Karpas-422 (cell line): ENCODE measurements at regions not wholly inside any gene's neighbourhood (a gene's known extent, or its start where the extent isn't known, plus 50 kb on each side); places are given as distances from the start of the nearest gene placed in this dataset.
"Not testable (repeated sequence)": the region's sequence is repeated elsewhere in the genome, so short reads cannot be mapped to it uniquely, and the experiment has no call there.

Experiments used
- DNase-seq: peaks from one replicate; pipeline ENCODE4 v3.0.0-alpha.2; 2015
- H2AFZ ChIP-seq: fragments of 200-600 bp; sonication (generic); 2 replicates; pipeline ENCODE4 v1.6.1; 2014; ENCODE audit warnings: antibody characterized with exemption, low read length, mixed read lengths
- H3K27ac ChIP-seq: fragments of 200-600 bp; sonication (generic); 2 replicates; pipeline ENCODE4 v1.5.1; 2014; ENCODE audit warnings: mild to moderate bottlenecking, low read length, moderate library complexity
- H3K27me3 ChIP-seq: fragments of 200-600 bp; sonication (generic); 2 replicates; pipeline ENCODE4 v1.6.1; 2014; ENCODE audit warnings: low read length, mixed read lengths
- H3K36me3 ChIP-seq: fragments of 200-600 bp; sonication (generic); 2 replicates; pipeline ENCODE4 v1.6.1; 2014; ENCODE audit warnings: low read length, mixed read lengths; ENCODE audit not compliant: insufficient read depth
- H3K4me1 ChIP-seq: fragments of 200-600 bp; sonication (generic); 2 replicates; pipeline ENCODE4 v1.6.1; 2014; ENCODE audit warnings: mild to moderate bottlenecking, low read length, mixed read lengths
- H3K4me2 ChIP-seq: fragments of 200-600 bp; sonication (generic); 2 replicates; pipeline ENCODE4 v1.6.1; 2014; ENCODE audit warnings: low read length, low read depth, mild to moderate bottlenecking; ENCODE audit not compliant: poor library complexity, severe bottlenecking
- H3K4me3 ChIP-seq: fragments of 200-600 bp; sonication (generic); 2 replicates; pipeline ENCODE4 v1.5.1; 2014; ENCODE audit warnings: mild to moderate bottlenecking, antibody characterized with exemption, low read length, mixed read lengths
- H3K79me2 ChIP-seq: fragments of 200-600 bp; sonication (generic); 2 replicates; pipeline ENCODE4 v1.6.1; 2014; ENCODE audit warnings: mild to moderate bottlenecking, low read length, mixed read lengths
- H3K9ac ChIP-seq: fragments of 200-600 bp; sonication (generic); 2 replicates; pipeline ENCODE4 v1.6.0; 2014; ENCODE audit warnings: low read length
- H3K9me2 ChIP-seq: fragments of 200-600 bp; sonication (generic), shearing (Covaris generic); replicated peaks from 2 replicates; pipeline ENCODE4 v1.6.0; 2014; ENCODE audit warnings: mild to moderate bottlenecking, low read length, moderate library complexity; ENCODE audit not compliant: insufficient read depth
- H3K9me3 ChIP-seq: fragments of 300-700, 200-600 bp; sonication (generic); 2 replicates; pipeline ENCODE4 v1.6.1; 2014; ENCODE audit warnings: low read length, mixed read lengths
- H4K20me1 ChIP-seq: fragments of 200-600 bp; sonication (generic); 2 replicates; pipeline ENCODE4 v1.6.1; 2014; ENCODE audit warnings: mild to moderate bottlenecking, antibody characterized with exemption, low read length, low read depth; ENCODE audit not compliant: insufficient read depth

GRCh38 chr6:121944354-121944753, 455.1 kb upstream of the HSF2 start:
- Histone ChIP-seq H4K20me1 (no peaks in the 10 kb centered on the region), H3K9me2 (no peaks in the 10 kb centered on the region), H3K79me2 (no peaks in the 10 kb centered on the region), H3K4me2 (no peak overlapping the region), H3K27ac (no peak overlapping the region), H3K4me3 (no peak overlapping the region), H3K36me3 (no peaks in the 10 kb centered on the region), H3K9ac (no peak overlapping the region), H2AFZ (no peak overlapping the region), H3K27me3 (no peaks in the 10 kb centered on the region), H3K9me3 (no peaks in the 10 kb centered on the region; the same call in 1 of the 2 replicates), H3K4me1 (no peaks in the 10 kb centered on the region)
- DNase-seq = no peak

GRCh38 chr6:121951123-121951522, 448.3 kb upstream of the HSF2 start:
- Histone ChIP-seq H3K79me2 (no peaks in the 10 kb centered on the region), H3K9me2 (no peaks in the 10 kb centered on the region), H3K36me3 (no peaks in the 10 kb centered on the region), H4K20me1 (no peaks in the 10 kb centered on the region), H3K27ac (no peak overlapping the region), H3K4me2 (no peak overlapping the region), H3K4me1 (no peaks in the 10 kb centered on the region), H3K9ac (no peak overlapping the region), H3K4me3 (no peak overlapping the region), H3K9me3 (no peaks in the 10 kb centered on the region), H3K27me3 (0 out of 2 replicates have a peak, but pooled peaks cover 3% of the 10 kb centered on the region), H2AFZ (no peak overlapping the region)
- DNase-seq = no peak

- H3K27me3 ChIP-seq = 0 out of 2 replicates have a peak, but pooled peaks cover 3% of the 10 kb centered on the region
- H3K9me3 ChIP-seq = no peaks in the 10 kb centered on the region
- no peak overlapping the region for H3K4me2 ChIP-seq
- H3K9me2 ChIP-seq = no peaks in the 10 kb centered on the region
- H3K27ac ChIP-seq = no peak overlapping the region
- no peak for DNase-seq
- H3K9ac ChIP-seq = no peak overlapping the region
- no peaks in the 10 kb centered on the region for H4K20me1 ChIP-seq
- no peaks in the 10 kb centered on the region for H3K79me2 ChIP-seq
- no peak overlapping the region for H2AFZ ChIP-seq
- H3K36me3 ChIP-seq = no peaks in the 10 kb centered on the region
- H3K4me3 ChIP-seq = no peak overlapping the region
- H3K4me1 ChIP-seq = no peaks in the 10 kb centered on the region
Measured at GRCh38 chr6:121951918-121952379, 447.5 kb upstream of the HSF2 start.

- H4K20me1 ChIP-seq, H3K9me2 ChIP-seq, H3K27me3 ChIP-seq, H3K4me1 ChIP-seq, H3K9me3 ChIP-seq, H3K4me3 ChIP-seq, H3K4me2 ChIP-seq, H3K27ac ChIP-seq, H3K36me3 ChIP-seq, H2AFZ ChIP-seq, DNase-seq, H3K9ac ChIP-seq, H3K79me2 ChIP-seq: not testable (repeated sequence)
Measured at GRCh38 chr6:121955401-121955800, 444.1 kb upstream of the HSF2 start.

- no peak for DNase-seq
- Histone ChIP-seq H2AFZ (no peak overlapping the region), H3K9ac (no peak overlapping the region), H3K79me2 (no peaks in the 10 kb centered on the region), H3K9me3 (no peaks in the 10 kb centered on the region), H4K20me1 (no peaks in the 10 kb centered on the region), H3K4me1 (no peaks in the 10 kb centered on the region), H3K27me3 (0 out of 2 replicates have a peak, but pooled peaks cover 3% of the 10 kb centered on the region), H3K9me2 (no peaks in the 10 kb centered on the region), H3K4me3 (no peak overlapping the region), H3K4me2 (no peak overlapping the region), H3K27ac (no peak overlapping the region), H3K36me3 (no peaks in the 10 kb centered on the region)
Measured at GRCh38 chr6:121956782-121957181, 442.7 kb upstream of the HSF2 start.

- DNase-seq = no peak
- no peak overlapping the region for H3K9ac ChIP-seq
- no peaks in the 10 kb centered on the region for H3K27me3 ChIP-seq
- no peaks in the 10 kb centered on the region for H4K20me1 ChIP-seq
- no peak overlapping the region for H2AFZ ChIP-seq
- no peaks in the 10 kb centered on the region for H3K9me2 ChIP-seq
- H3K4me2 ChIP-seq = no peak overlapping the region
- no peak overlapping the region for H3K27ac ChIP-seq
- H3K4me1 ChIP-seq = no peaks in the 10 kb centered on the region
- no peaks in the 10 kb centered on the region for H3K36me3 ChIP-seq
- no peaks in the 10 kb centered on the region for H3K9me3 ChIP-seq
- no peaks in the 10 kb centered on the region for H3K79me2 ChIP-seq
- no peak overlapping the region for H3K4me3 ChIP-seq
Measured at GRCh38 chr6:121959501-121959900, 440.0 kb upstream of the HSF2 start.

GRCh38 chr6:121961619-121962125, 437.8 kb upstream of the HSF2 start:
- no peaks in the 10 kb centered on the region for H3K36me3 ChIP-seq
- H3K79me2 ChIP-seq = no peaks in the 10 kb centered on the region
- no peaks in the 10 kb centered on the region for H3K27me3 ChIP-seq
- no peak overlapping the region for H3K4me2 ChIP-seq
- H4K20me1 ChIP-seq = no peaks in the 10 kb centered on the region
- H3K27ac ChIP-seq = no peak overlapping the region
- no peaks in the 10 kb centered on the region for H3K4me1 ChIP-seq
- H3K4me3 ChIP-seq = no peak overlapping the region
- no peak for DNase-seq
- H3K9me3 ChIP-seq = no peaks in the 10 kb centered on the region
- H3K9ac ChIP-seq = no peak overlapping the region
- no peak overlapping the region for H2AFZ ChIP-seq
- H3K9me2 ChIP-seq = no peaks in the 10 kb centered on the region

- Histone ChIP-seq H3K4me2 (no peak overlapping the region), H3K9me3 (no peaks in the 10 kb centered on the region), H3K9me2 (no peaks in the 10 kb centered on the region), H3K27ac (no peak overlapping the region), H2AFZ (no peak overlapping the region), H3K36me3 (no peaks in the 10 kb centered on the region), H3K79me2 (no peaks in the 10 kb centered on the region), H3K4me1 (no peaks in the 10 kb centered on the region), H4K20me1 (no peaks in the 10 kb centered on the region), H3K4me3 (no peak overlapping the region), H3K27me3 (no peaks in the 10 kb centered on the region), H3K9ac (no peak overlapping the region)
- DNase-seq = no peak
Measured at GRCh38 chr6:121963826-121964225, 435.6 kb upstream of the HSF2 start.

GRCh38 chr6:121965739-121966138, 433.7 kb upstream of the HSF2 start:
- Histone ChIP-seq H3K9me3 (no peaks in the 10 kb centered on the region), H3K4me3 (no peak overlapping the region), H3K9ac (no peak overlapping the region), H2AFZ (no peak overlapping the region), H3K4me1 (no peaks in the 10 kb centered on the region), H3K9me2 (no peaks in the 10 kb centered on the region), H3K79me2 (no peaks in the 10 kb centered on the region), H3K4me2 (no peak overlapping the region), H3K36me3 (no peaks in the 10 kb centered on the region), H4K20me1 (no peaks in the 10 kb centered on the region), H3K27me3 (no peaks in the 10 kb centered on the region), H3K27ac (no peak overlapping the region)
- no peak for DNase-seq
